ENCODE measurements at regions not wholly inside any gene's neighbourhood (a gene's known extent, or its start where the extent isn't known, plus 50 kb on each side); places are given as distances from the start of the nearest gene placed in this dataset.

DNA sequence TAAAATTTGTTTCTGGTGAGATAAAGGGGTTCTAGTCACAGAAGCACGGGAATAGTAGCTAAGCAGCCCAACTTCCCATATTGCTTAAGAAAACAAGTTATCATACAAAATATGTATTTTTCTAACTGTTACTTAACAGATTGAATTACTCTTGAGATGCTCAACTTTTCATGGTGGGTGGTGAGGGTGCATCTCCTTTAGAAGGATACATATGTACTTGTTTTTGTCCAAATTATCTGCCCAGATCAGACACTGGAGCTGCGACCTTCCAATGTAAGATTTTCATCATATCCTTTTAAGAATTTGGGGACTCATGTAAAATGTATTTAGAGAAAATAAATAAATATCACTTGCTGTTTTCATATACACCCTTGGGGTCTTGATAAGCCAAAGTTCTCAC lies 252.2 kb upstream of the SOX2 start:
- H3K4me1 ChIP-seq: no peaks in the 10 kb centered on the region
- H3K4me3 ChIP-seq (ENCODE audit: low read depth, low read length): no peak overlapping the region
- Mint-ChIP-seq H3K4me3 (ENCODE audit: unreplicated experiment) (no peak overlapping the region), H3K27me3 (ENCODE audit: insufficient read depth, unreplicated experiment) (peaks cover 11% of the 10 kb centered on the region), H3K9me3 (ENCODE audit: unreplicated experiment) (no peaks in the 10 kb centered on the region), H3K36me3 (ENCODE audit: insufficient read depth, unreplicated experiment) (no peaks in the 10 kb centered on the region), H3K4me1 (ENCODE audit: low read depth, unreplicated experiment) (no peaks in the 10 kb centered on the region), H3K27ac (ENCODE audit: unreplicated experiment) (no peak overlapping the region)
- BruUV-seq (replicated peaks): no TSS peak
- CTCF ChIA-PET: no interaction called here
- no peaks in the 10 kb centered on the region for H3K27me3 ChIP-seq (replicated peaks; ENCODE audit: control insufficient read depth, insufficient read depth, low read length)
- intact Hi-C loops (cut with micrococcal nuclease; ENCODE audit: unreplicated experiment): no loop called here
- H3K36me3 ChIP-seq (ENCODE audit: control insufficient read depth, insufficient read depth, low read length): no peaks in the 10 kb centered on the region
- POLR2A ChIA-PET: no interaction called here
- H3K9me3 ChIP-seq: no peaks in the 10 kb centered on the region
- no peak for DNase-seq
- no peak for TF ChIP-seq CTCF (IDR thresholded peaks at IDR 0.05; ENCODE audit: insufficient read depth in 1 of 2, low read depth in 1 of 2, low read length in 1 of 2, severe bottlenecking in 1 of 2, unreplicated experiment in 1 of 2)

DNA sequence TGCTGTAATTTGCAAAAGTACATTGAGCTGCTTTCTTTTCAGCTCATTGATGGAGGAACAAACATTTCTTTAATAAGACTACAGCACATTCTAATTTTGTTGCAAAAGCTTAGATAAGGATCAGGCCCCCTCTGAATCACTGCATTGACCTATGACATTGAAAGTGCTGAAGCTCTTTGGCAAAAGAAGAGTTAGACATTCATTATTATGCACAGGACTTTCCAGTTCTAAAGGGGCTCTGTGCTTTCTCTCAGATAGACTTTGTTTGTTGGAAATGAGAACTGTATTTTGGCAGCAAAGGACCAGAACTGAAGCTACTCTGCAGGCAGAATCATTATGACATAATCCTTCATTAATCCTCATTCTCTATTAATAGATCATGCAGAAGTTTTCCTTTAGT lies 252.9 kb upstream of the SOX2 start:
- no TSS peak for BruUV-seq (replicated peaks)
- H3K4me3 ChIP-seq (ENCODE audit: low read depth, low read length): no peak overlapping the region
- intact Hi-C loops (cut with micrococcal nuclease; ENCODE audit: unreplicated experiment): no loop called here
- TF ChIP-seq CTCF (IDR thresholded peaks at IDR 0.05; ENCODE audit: insufficient read depth in 1 of 2, low read depth in 1 of 2, low read length in 1 of 2, severe bottlenecking in 1 of 2, unreplicated experiment in 1 of 2): no peak
- no peak overlapping the region for H3K27ac Mint-ChIP-seq (ENCODE audit: unreplicated experiment)
- no peaks in the 10 kb centered on the region for H3K9me3 Mint-ChIP-seq (ENCODE audit: unreplicated experiment)
- H3K36me3 ChIP-seq (ENCODE audit: control insufficient read depth, insufficient read depth, low read length): no peaks in the 10 kb centered on the region
- no peaks in the 10 kb centered on the region for H3K27me3 ChIP-seq (replicated peaks; ENCODE audit: control insufficient read depth, insufficient read depth, low read length)
- CTCF ChIA-PET: no interaction called here
- H3K4me1 Mint-ChIP-seq (ENCODE audit: low read depth, unreplicated experiment): no peaks in the 10 kb centered on the region
- POLR2A ChIA-PET: no interaction called here
- no peak for DNase-seq
- H3K9me3 ChIP-seq: no peaks in the 10 kb centered on the region
- no peaks in the 10 kb centered on the region for H3K36me3 Mint-ChIP-seq (ENCODE audit: insufficient read depth, unreplicated experiment)
- H3K4me3 Mint-ChIP-seq (ENCODE audit: unreplicated experiment): no peak overlapping the region
- no peaks in the 10 kb centered on the region for H3K4me1 ChIP-seq
- peaks cover 11% of the 10 kb centered on the region for H3K27me3 Mint-ChIP-seq (ENCODE audit: insufficient read depth, unreplicated experiment)

DNA sequence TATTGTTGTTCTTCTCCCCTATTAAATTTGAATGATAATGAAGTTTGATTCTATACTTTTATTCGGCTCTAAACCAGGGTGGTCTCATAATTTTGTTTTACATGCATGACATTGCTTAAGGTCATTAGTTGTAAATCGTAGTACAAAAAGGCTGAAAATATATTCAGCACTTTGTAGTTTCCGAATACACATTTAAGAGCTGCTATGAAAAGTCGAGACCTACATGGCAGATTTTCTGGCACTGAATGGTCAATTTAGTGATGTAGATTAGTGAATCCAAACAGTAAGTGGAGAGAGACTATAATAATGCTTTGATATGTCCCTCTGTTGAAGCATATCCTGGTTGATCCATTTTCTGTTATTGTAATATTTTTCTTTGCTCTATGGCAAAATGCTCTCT lies 254.0 kb upstream of the SOX2 start:
- no TSS peak for BruUV-seq (replicated peaks)
- intact Hi-C loops (cut with micrococcal nuclease; ENCODE audit: unreplicated experiment): no loop called here
- CTCF ChIA-PET: no interaction called here

More for the DNA sequence above, 254.0 kb upstream of the SOX2 start:
- Histone ChIP-seq H3K9me3 (no peaks in the 10 kb centered on the region), H3K4me3 (ENCODE audit: low read depth, low read length) (no peak overlapping the region), H3K27me3 (replicated peaks; ENCODE audit: control insufficient read depth, insufficient read depth, low read length) (no peaks in the 10 kb centered on the region), H3K4me1 (no peaks in the 10 kb centered on the region), H3K36me3 (ENCODE audit: control insufficient read depth, insufficient read depth, low read length) (no peaks in the 10 kb centered on the region)
- no peak overlapping the region for H3K4me3 Mint-ChIP-seq (ENCODE audit: unreplicated experiment)
- no peak for DNase-seq
- POLR2A ChIA-PET: no interaction called here
- H3K27me3 Mint-ChIP-seq (ENCODE audit: insufficient read depth, unreplicated experiment): peaks cover 11% of the 10 kb centered on the region
- no peaks in the 10 kb centered on the region for H3K36me3 Mint-ChIP-seq (ENCODE audit: insufficient read depth, unreplicated experiment)
- no peak overlapping the region for H3K27ac Mint-ChIP-seq (ENCODE audit: unreplicated experiment)
- H3K9me3 Mint-ChIP-seq (ENCODE audit: unreplicated experiment): no peaks in the 10 kb centered on the region
- no peak for TF ChIP-seq CTCF (IDR thresholded peaks at IDR 0.05; ENCODE audit: insufficient read depth in 1 of 2, low read depth in 1 of 2, low read length in 1 of 2, severe bottlenecking in 1 of 2, unreplicated experiment in 1 of 2)
- H3K4me1 Mint-ChIP-seq (ENCODE audit: low read depth, unreplicated experiment): no peaks in the 10 kb centered on the region

All from Caco-2 (cell line).